Caco-2 (cell line): ENCODE measurements at regions not wholly inside any gene's neighbourhood (a gene's known extent, or its start where the extent isn't known, plus 50 kb on each side); places are given as distances from the start of the nearest gene placed in this dataset.

Source experiments
- BruUV-seq: library from RNA; stranded (reverse); fragments of 400-500 nt; replicated peaks from 2 replicates; lab custom pipeline; 2021; lab: Mats Ljungman, UMichigan
- CTCF ChIA-PET: fragments of 300-600 bp; sonication (Branson Sonifier 250); formaldehyde crosslinking; loops from one replicate; lab custom pipeline; 2022; ENCODE audit warnings: antibody characterized with exemption; lab: Charles Lee
- POLR2A ChIA-PET: fragments of 300-600 bp; sonication (Branson Sonifier 250); formaldehyde crosslinking; loops from one replicate; lab custom pipeline; 2022; ENCODE audit warnings: antibody characterized with exemption; lab: Charles Lee
- DNase-seq, 2 experiments: peaks; one replicate each; pipeline versions ENCODE4 v3.0.0 to v3.0.0-alpha.2; 2020 to 2022
- H3K27me3 ChIP-seq: replicated peaks from 2 replicates; pipeline ENCODE4 v1.6.0; 2011; ENCODE audit warnings: low read length; ENCODE audit not compliant: control insufficient read depth, insufficient read depth
- H3K36me3 ChIP-seq: 2 replicates; pipeline ENCODE4 v1.5.1; 2011; ENCODE audit warnings: low read length; ENCODE audit not compliant: control insufficient read depth, insufficient read depth
- H3K4me1 ChIP-seq: fragments of 250-450 bp; sonication (Bioruptor Pico); 2 replicates; pipeline ENCODE4 v1.5.1; 2020; ENCODE audit warnings: mild to moderate bottlenecking
- H3K4me3 ChIP-seq: 2 replicates; pipeline ENCODE4 v1.5.1; 2011; ENCODE audit warnings: low read depth, mild to moderate bottlenecking, control low read depth, low read length
- H3K9me3 ChIP-seq: fragments of 250-450 bp; sonication (Bioruptor Pico); 2 replicates; pipeline ENCODE4 v1.5.1; 2020; ENCODE audit warnings: mild to moderate bottlenecking, moderate library complexity
- H3K27ac Mint-ChIP-seq: one replicate; pipeline ENCODE4 v1.8.0; 2022; ENCODE audit warnings: mixed read lengths; ENCODE audit not compliant: unreplicated experiment
- H3K27me3 Mint-ChIP-seq: one replicate; pipeline ENCODE4 v1.8.0; 2022; ENCODE audit warnings: mixed read lengths; ENCODE audit not compliant: insufficient read depth, unreplicated experiment
- H3K36me3 Mint-ChIP-seq: one replicate; pipeline ENCODE4 v1.8.0; 2022; ENCODE audit warnings: mild to moderate bottlenecking, mixed read lengths; ENCODE audit not compliant: insufficient read depth, unreplicated experiment
- H3K4me1 Mint-ChIP-seq: one replicate; pipeline ENCODE4 v1.8.0; 2022; ENCODE audit warnings: low read depth, mixed read lengths; ENCODE audit not compliant: unreplicated experiment
- H3K4me3 Mint-ChIP-seq: one replicate; pipeline ENCODE4 v1.8.0; 2022; ENCODE audit warnings: mild to moderate bottlenecking, moderate library complexity, mixed read lengths; ENCODE audit not compliant: unreplicated experiment
- H3K9me3 Mint-ChIP-seq: one replicate; pipeline ENCODE4 v1.8.0; 2022; ENCODE audit warnings: mixed read lengths; ENCODE audit not compliant: unreplicated experiment
- intact Hi-C: fragments of 100-400 bp; cut with micrococcal nuclease; formaldehyde crosslinking; loops from one replicate; pipeline ENCODE4 v1.10.0; 2022; ENCODE audit not compliant: unreplicated experiment
- TF ChIP-seq, protein P1 (sequence below), 2 experiments: fragments of 200-600 bp in 1 of 2; IDR thresholded peaks; 1 replicate in 1 of 2; 2 replicates in 1 of 2; pipeline versions ENCODE4 v1.5.1 to v1.8.0; 2011 to 2022; ENCODE audit warnings: antibody characterized with exemption in 1 of 2, control low read depth in 1 of 2, inconsistent platforms in 1 of 2, low read depth in 1 of 2, low read length in 1 of 2, mild to moderate bottlenecking in 1 of 2, moderate library complexity in 1 of 2; ENCODE audit not compliant: insufficient read depth in 1 of 2, severe bottlenecking in 1 of 2, unreplicated experiment in 1 of 2

DNA sequence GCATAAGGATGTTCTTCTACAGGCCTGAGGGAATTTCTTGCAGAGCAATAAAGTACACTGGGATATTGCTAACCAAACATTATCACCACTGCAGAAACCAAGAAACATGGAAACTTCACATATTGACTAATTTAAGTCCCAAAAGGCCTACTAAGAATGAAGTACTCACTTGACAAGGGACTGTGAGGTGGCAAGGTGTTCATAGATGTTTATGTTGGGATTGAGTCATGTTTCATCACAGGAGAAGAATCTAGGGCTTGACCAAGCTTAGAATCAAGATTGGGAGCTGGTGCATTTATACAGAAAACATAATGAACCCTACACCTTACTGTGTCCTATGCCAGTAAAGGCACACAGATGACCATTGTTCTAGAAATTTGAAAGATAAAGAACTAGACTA, 56.7 kb upstream of the GAS1 start:
- intact Hi-C loops, result no loop called here
- no TSS peak for BruUV-seq
- ChIA-PET POLR2A (no interaction called here), CTCF (no interaction called here)
- H3K4me3 ChIP-seq, result no peak overlapping the region
- Mint-ChIP-seq H3K27me3 (no peaks in the 10 kb centered on the region), H3K4me1 (no peaks in the 10 kb centered on the region), H3K9me3 (no peaks in the 10 kb centered on the region), H3K27ac (no peak overlapping the region), H3K36me3 (no peaks in the 10 kb centered on the region), H3K4me3 (no peak overlapping the region)
- H3K27me3 ChIP-seq, result no peaks in the 10 kb centered on the region
- no peaks in the 10 kb centered on the region for H3K36me3 ChIP-seq
- no peaks in the 10 kb centered on the region for H3K4me1 ChIP-seq
- no peaks in the 10 kb centered on the region for H3K9me3 ChIP-seq
- TF ChIP-seq, protein P1, sequence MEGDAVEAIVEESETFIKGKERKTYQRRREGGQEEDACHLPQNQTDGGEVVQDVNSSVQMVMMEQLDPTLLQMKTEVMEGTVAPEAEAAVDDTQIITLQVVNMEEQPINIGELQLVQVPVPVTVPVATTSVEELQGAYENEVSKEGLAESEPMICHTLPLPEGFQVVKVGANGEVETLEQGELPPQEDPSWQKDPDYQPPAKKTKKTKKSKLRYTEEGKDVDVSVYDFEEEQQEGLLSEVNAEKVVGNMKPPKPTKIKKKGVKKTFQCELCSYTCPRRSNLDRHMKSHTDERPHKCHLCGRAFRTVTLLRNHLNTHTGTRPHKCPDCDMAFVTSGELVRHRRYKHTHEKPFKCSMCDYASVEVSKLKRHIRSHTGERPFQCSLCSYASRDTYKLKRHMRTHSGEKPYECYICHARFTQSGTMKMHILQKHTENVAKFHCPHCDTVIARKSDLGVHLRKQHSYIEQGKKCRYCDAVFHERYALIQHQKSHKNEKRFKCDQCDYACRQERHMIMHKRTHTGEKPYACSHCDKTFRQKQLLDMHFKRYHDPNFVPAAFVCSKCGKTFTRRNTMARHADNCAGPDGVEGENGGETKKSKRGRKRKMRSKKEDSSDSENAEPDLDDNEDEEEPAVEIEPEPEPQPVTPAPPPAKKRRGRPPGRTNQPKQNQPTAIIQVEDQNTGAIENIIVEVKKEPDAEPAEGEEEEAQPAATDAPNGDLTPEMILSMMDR (IDR thresholded peaks at IDR 0.05; ENCODE audit: insufficient read depth in 1 of 2, low read depth in 1 of 2, low read length in 1 of 2, severe bottlenecking in 1 of 2, unreplicated experiment in 1 of 2), result no peak
- no peak for DNase-seq

DNA sequence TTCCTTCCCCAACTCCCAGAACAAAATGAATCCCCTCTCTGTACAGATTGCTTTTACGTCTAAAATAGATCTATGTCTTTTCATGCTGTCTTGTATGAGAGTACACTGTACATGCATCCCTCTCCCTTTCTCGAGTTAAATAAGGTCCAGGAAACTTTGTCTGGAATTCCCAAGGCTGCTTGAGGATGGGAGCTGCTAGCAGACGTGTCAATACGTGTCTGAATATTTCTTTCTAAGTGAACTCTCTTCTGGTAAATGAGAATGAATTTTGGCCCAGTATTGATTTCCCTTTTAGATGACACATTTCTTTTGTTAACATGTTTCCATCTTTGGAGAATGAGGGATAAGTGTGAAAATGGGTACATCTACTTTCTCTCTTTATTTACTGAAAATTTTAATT, 59.6 kb upstream of the GAS1 start:
- POLR2A ChIA-PET, result no interaction called here
- intact Hi-C loops, result no loop called here
- no peaks in the 10 kb centered on the region for H3K9me3 Mint-ChIP-seq
- no peak overlapping the region for H3K4me3 Mint-ChIP-seq
- no peaks in the 10 kb centered on the region for H3K4me1 Mint-ChIP-seq
- CTCF ChIA-PET, result no interaction called here
- no peaks in the 10 kb centered on the region for H3K36me3 Mint-ChIP-seq
- TF ChIP-seq, protein P1 (IDR thresholded peaks at IDR 0.05; ENCODE audit: insufficient read depth in 1 of 2, low read depth in 1 of 2, low read length in 1 of 2, severe bottlenecking in 1 of 2, unreplicated experiment in 1 of 2), result no peak
- Histone ChIP-seq H3K4me3 (no peak overlapping the region), H3K27me3 (no peaks in the 10 kb centered on the region), H3K9me3 (no peaks in the 10 kb centered on the region), H3K36me3 (no peaks in the 10 kb centered on the region), H3K4me1 (no peaks in the 10 kb centered on the region)
- no peaks in the 10 kb centered on the region for H3K27me3 Mint-ChIP-seq
- no peak for DNase-seq
- no peak overlapping the region for H3K27ac Mint-ChIP-seq
- no TSS peak for BruUV-seq

DNA sequence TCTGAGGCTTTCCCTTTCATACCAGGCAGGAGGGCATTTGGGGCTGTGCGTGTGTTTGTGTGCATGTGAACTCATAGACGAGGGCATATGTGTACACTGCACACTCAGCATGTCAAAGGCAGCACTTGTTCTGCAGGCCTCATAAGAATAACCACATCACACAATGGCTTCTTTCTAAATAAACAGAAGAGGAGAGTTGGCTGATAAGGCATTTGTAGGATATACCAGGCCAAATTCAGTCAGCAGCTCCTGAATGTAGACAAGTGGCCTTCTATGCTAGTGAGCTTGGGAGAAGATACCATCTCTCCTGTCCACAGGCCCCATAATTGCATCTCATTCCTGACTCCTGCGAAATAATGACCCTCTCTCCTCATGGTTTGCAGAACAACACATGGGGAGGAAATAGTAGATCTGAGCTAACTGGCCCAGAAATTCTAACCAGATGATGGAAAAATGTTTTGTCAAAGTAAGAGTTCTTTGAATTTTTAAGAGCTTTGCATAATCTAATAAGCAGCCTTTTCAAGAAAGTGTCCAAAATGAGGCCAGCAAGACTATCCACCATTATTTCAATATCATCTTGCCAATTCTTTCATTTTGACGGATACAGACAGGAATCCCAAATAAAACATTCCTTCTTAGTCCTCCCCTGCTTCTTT, 60.5 kb upstream of the GAS1 start:
- POLR2A ChIA-PET, result no interaction called here
- CTCF ChIA-PET, result no interaction called here

More for the DNA sequence above, 60.5 kb upstream of the GAS1 start:
- no TSS peak for BruUV-seq
- Histone ChIP-seq H3K4me3 (no peak overlapping the region), H3K27me3 (no peaks in the 10 kb centered on the region), H3K36me3 (no peaks in the 10 kb centered on the region), H3K9me3 (no peaks in the 10 kb centered on the region), H3K4me1 (no peaks in the 10 kb centered on the region)
- H3K4me3 Mint-ChIP-seq, result no peak overlapping the region
- intact Hi-C loops, result no loop called here
- TF ChIP-seq, protein P1 (IDR thresholded peaks at IDR 0.05; ENCODE audit: insufficient read depth in 1 of 2, low read depth in 1 of 2, low read length in 1 of 2, severe bottlenecking in 1 of 2, unreplicated experiment in 1 of 2), result no peak
- H3K9me3 Mint-ChIP-seq, result no peaks in the 10 kb centered on the region
- no peak overlapping the region for H3K27ac Mint-ChIP-seq
- H3K36me3 Mint-ChIP-seq, result no peaks in the 10 kb centered on the region
- no peaks in the 10 kb centered on the region for H3K4me1 Mint-ChIP-seq
- DNase-seq, result no peak
- no peaks in the 10 kb centered on the region for H3K27me3 Mint-ChIP-seq
